Mesenchymal stem cell (in vitro differentiated cells and primary cell): ENCODE measurements at regions not wholly inside any gene's neighbourhood (a gene's known extent, or its start where the extent isn't known, plus 50 kb on each side); places are given as distances from the start of the nearest gene placed in this dataset.

ENCODE experiments used
- DNase-seq: peaks from one replicate; pipeline ENCODE4 v3.0.0-alpha.2; 2013
- H2AFZ ChIP-seq: one replicate; pipeline ENCODE4 v1.6.1; 2013; ENCODE audit warnings: low read depth, mild to moderate bottlenecking, control low read depth, inconsistent platforms, low read length, moderate library complexity
- H2AK5ac ChIP-seq: 2 replicates; pipeline ENCODE4 v1.6.1; 2013; ENCODE audit warnings: low read length, moderate library complexity, mild to moderate bottlenecking, inconsistent platforms; ENCODE audit not compliant: severe bottlenecking
- H2BK120ac ChIP-seq: one replicate; pipeline ENCODE4 v1.6.1; 2013; ENCODE audit warnings: low read depth, mild to moderate bottlenecking, inconsistent platforms, low read length, moderate library complexity
- H2BK12ac ChIP-seq, 2 experiments: one replicate each; pipeline ENCODE4 v1.6.1; 2013; ENCODE audit warnings: inconsistent platforms in 2 of 2, low read length in 2 of 2, mild to moderate bottlenecking in 2 of 2, moderate library complexity in 2 of 2, control low read depth in 1 of 2
- H2BK15ac ChIP-seq: one replicate; pipeline ENCODE4 v1.6.1; 2013; ENCODE audit warnings: mild to moderate bottlenecking, low read depth, inconsistent platforms; ENCODE audit not compliant: poor library complexity, severe bottlenecking
- H2BK5ac ChIP-seq: 2 replicates; pipeline ENCODE4 v1.6.1; 2013; ENCODE audit warnings: low read depth, mild to moderate bottlenecking, low read length, control low read depth, inconsistent platforms; ENCODE audit not compliant: poor library complexity, severe bottlenecking
- H3K14ac ChIP-seq, 2 experiments: one replicate each; pipeline ENCODE4 v1.6.1; 2013; ENCODE audit warnings: inconsistent platforms in 2 of 2, low read length in 2 of 2, control low read depth in 1 of 2, mild to moderate bottlenecking in 1 of 2, moderate library complexity in 1 of 2
- H3K18ac ChIP-seq, 2 experiments: one replicate each; pipeline ENCODE4 v1.6.1; 2013; ENCODE audit warnings: inconsistent platforms in 2 of 2, low read length in 2 of 2, control low read depth in 1 of 2, low read depth in 1 of 2, mild to moderate bottlenecking in 1 of 2
- H3K23ac ChIP-seq, 2 experiments: one replicate each; pipeline ENCODE4 v1.6.1; 2013; ENCODE audit warnings: inconsistent platforms in 2 of 2, low read length in 2 of 2, mild to moderate bottlenecking in 2 of 2, moderate library complexity in 2 of 2, control low read depth in 1 of 2
- H3K27ac ChIP-seq: 2 replicates; pipeline ENCODE4 v1.5.1; 2013; ENCODE audit warnings: mild to moderate bottlenecking, moderate library complexity, low read length, control low read depth, inconsistent platforms; ENCODE audit not compliant: poor library complexity, severe bottlenecking
- H3K27me3 ChIP-seq, 2 experiments: 2 replicates each; pipeline versions ENCODE4 v1.6.1 to v1.7.0; 2013; ENCODE audit warnings: low read length in 2 of 2, mild to moderate bottlenecking in 2 of 2, moderate library complexity in 2 of 2, control low read depth in 1 of 2, inconsistent platforms in 1 of 2; ENCODE audit not compliant: control insufficient read depth in 1 of 2, insufficient read depth in 1 of 2
- H3K36me3 ChIP-seq, 2 experiments: 2 replicates each; pipeline versions ENCODE4 v1.6.1 to v1.7.0; 2013; ENCODE audit warnings: low read length in 2 of 2, control low read depth in 1 of 2, inconsistent platforms in 1 of 2, low read depth in 1 of 2, mild to moderate bottlenecking in 1 of 2; ENCODE audit not compliant: insufficient read depth in 2 of 2, control insufficient read depth in 1 of 2
- H3K4ac ChIP-seq, 2 experiments: one replicate each; pipeline ENCODE4 v1.6.1; 2013; ENCODE audit warnings: inconsistent platforms in 2 of 2, low read length in 2 of 2, mild to moderate bottlenecking in 2 of 2, moderate library complexity in 2 of 2, control low read depth in 1 of 2, low read depth in 1 of 2
- H3K4me1 ChIP-seq: 2 replicates; pipeline ENCODE4 v1.6.1; 2013; ENCODE audit warnings: low read depth, low read length, control low read depth; ENCODE audit not compliant: control insufficient read depth, insufficient read depth
- H3K4me2 ChIP-seq: 2 replicates; pipeline ENCODE4 v1.6.1; 2013; ENCODE audit warnings: low read length, mild to moderate bottlenecking, inconsistent platforms; ENCODE audit not compliant: poor library complexity, severe bottlenecking
- H3K4me3 ChIP-seq, 2 experiments: 2 replicates each; pipeline versions ENCODE4 v1.5.1 to v1.7.0; 2013; ENCODE audit warnings: low read length in 2 of 2, mild to moderate bottlenecking in 2 of 2, control low read depth in 1 of 2, low read depth in 1 of 2; ENCODE audit not compliant: insufficient read depth in 1 of 2
- H3K79me1 ChIP-seq: replicated peaks from 2 replicates; pipeline ENCODE4 v1.6.1; 2013; ENCODE audit warnings: mild to moderate bottlenecking, control low read depth, low read length, inconsistent platforms; ENCODE audit not compliant: poor library complexity, severe bottlenecking
- H3K9ac ChIP-seq: 2 replicates; pipeline ENCODE4 v1.7.0; 2013; ENCODE audit warnings: mild to moderate bottlenecking, low read length, moderate library complexity
- H3K9me3 ChIP-seq: 2 replicates; pipeline ENCODE4 v1.7.0; 2013; ENCODE audit warnings: mild to moderate bottlenecking, low read length; ENCODE audit not compliant: control insufficient read depth
- H4K8ac ChIP-seq: one replicate; pipeline ENCODE4 v1.6.1; 2013; ENCODE audit warnings: inconsistent platforms, mild to moderate bottlenecking, low read length, moderate library complexity
- H4K91ac ChIP-seq: one replicate; pipeline ENCODE4 v1.6.1; 2013; ENCODE audit warnings: mild to moderate bottlenecking, low read length, inconsistent platforms
- WGBS: methylation state at CpG from one replicate; pipeline ENCODE4 v1.1.7; 2013; ENCODE audit warnings: mixed read lengths; 5-methylcytosine and 5-hydroxymethylcytosine counted together

GRCh38 chr14:31969699-31970240, 107.3 kb upstream of the ARHGAP5 start:
- Histone ChIP-seq H2BK120ac (no peak overlapping the region), H2AFZ (no peak overlapping the region), H3K27me3 (peaks cover 0 to 30% of the 10 kb centered on the region in 2 experiments), H2AK5ac (no peak overlapping the region), H3K9me3 (peaks cover 14% of the 10 kb centered on the region), H3K4ac (no peak overlapping the region), H3K4me2 (no peak overlapping the region), H3K18ac (no peak overlapping the region), H4K91ac (no peak overlapping the region), H3K9ac (no peak overlapping the region), H4K8ac (no peak overlapping the region), H3K4me3 (no peak overlapping the region), H2BK15ac (no peak overlapping the region), H3K27ac (no peak overlapping the region), H3K79me1 (no peaks in the 10 kb centered on the region), H3K4me1 (peaks cover 25% of the 10 kb centered on the region), H3K14ac (no peak overlapping the region), H2BK5ac (no peak overlapping the region), H3K23ac (no peak overlapping the region), H2BK12ac (no peak overlapping the region), H3K36me3 (no peaks in the 10 kb centered on the region)
- peak; percentile 54 for DNase-seq
- 63% methylated on average over 1 of the region's 2 CpGs for WGBS

DNA sequence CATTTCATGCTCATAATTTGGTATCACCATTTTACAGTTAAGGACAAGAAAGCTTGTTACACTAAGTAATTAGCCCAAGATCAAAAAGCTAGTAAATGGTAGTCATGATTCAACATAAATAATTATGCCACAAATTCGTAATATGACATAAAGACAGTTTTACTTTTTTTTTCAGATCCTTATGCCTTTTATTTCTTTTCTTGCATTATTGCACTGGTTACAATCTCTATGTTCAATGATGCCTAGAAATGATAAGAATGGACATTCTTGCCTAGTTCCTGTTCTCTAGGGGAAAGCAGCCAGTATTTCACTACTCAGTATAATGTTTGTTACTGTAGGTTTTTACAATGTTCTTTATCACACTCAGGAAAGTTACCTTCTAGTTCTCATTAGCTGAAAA, 106.4 kb upstream of the ARHGAP5 start:
- no peak overlapping the region for H2AFZ ChIP-seq
- no peak overlapping the region for H3K4me3 ChIP-seq
- no peak overlapping the region for H3K4ac ChIP-seq
- no peaks in the 10 kb centered on the region for H3K36me3 ChIP-seq
- no peak overlapping the region for H3K27ac ChIP-seq
- H3K14ac ChIP-seq, result no peak overlapping the region
- 100% methylated on average over 1 of the region's 1 CpG for WGBS
- no peak overlapping the region for H3K18ac ChIP-seq
- no peak overlapping the region for H2BK15ac ChIP-seq
- no peak overlapping the region for H2BK5ac ChIP-seq
- DNase-seq, result no peak
- peaks cover 19% of the 10 kb centered on the region for H3K4me1 ChIP-seq
- H4K8ac ChIP-seq, result no peak overlapping the region
- no peak overlapping the region for H3K4me2 ChIP-seq
- H2AK5ac ChIP-seq, result no peak overlapping the region
- H3K9me3 ChIP-seq, result peaks cover 14% of the 10 kb centered on the region
- peaks cover 0 to 34% of the 10 kb centered on the region in 2 experiments for H3K27me3 ChIP-seq
- no peak overlapping the region for H2BK12ac ChIP-seq
- no peak overlapping the region for H2BK120ac ChIP-seq
- no peak overlapping the region for H3K23ac ChIP-seq
- H4K91ac ChIP-seq, result no peak overlapping the region
- no peaks in the 10 kb centered on the region for H3K79me1 ChIP-seq
- no peak overlapping the region for H3K9ac ChIP-seq

- H3K27me3 ChIP-seq, result peaks cover 0 to 42% of the 10 kb centered on the region in 2 experiments
- H3K4me1 ChIP-seq, result peaks cover 14% of the 10 kb centered on the region
- peaks cover 14% of the 10 kb centered on the region for H3K9me3 ChIP-seq
- H3K4me2 ChIP-seq, result no peak overlapping the region
- H2BK15ac ChIP-seq, result no peak overlapping the region
- DNase-seq, result no peak
- H3K4ac ChIP-seq, result no peak overlapping the region
- H3K18ac ChIP-seq, result no peak overlapping the region
- no peaks in the 10 kb centered on the region for H3K36me3 ChIP-seq
- 91% methylated on average over 3 of the region's 4 CpGs for WGBS
- no peak overlapping the region for H3K23ac ChIP-seq
- no peak overlapping the region for H3K27ac ChIP-seq
- no peak overlapping the region for H2BK5ac ChIP-seq
- no peak overlapping the region for H4K91ac ChIP-seq
- H3K9ac ChIP-seq, result no peak overlapping the region
- H2AFZ ChIP-seq, result no peak overlapping the region
- no peak overlapping the region for H2BK120ac ChIP-seq
- no peak overlapping the region for H3K4me3 ChIP-seq
- H3K14ac ChIP-seq, result no peak overlapping the region
- no peak overlapping the region for H2BK12ac ChIP-seq
- no peak overlapping the region for H2AK5ac ChIP-seq
- H4K8ac ChIP-seq, result no peak overlapping the region
- H3K79me1 ChIP-seq, result no peaks in the 10 kb centered on the region
These were observed 105.5 kb upstream of the ARHGAP5 start for GRCh38 chr14:31971612-31972011.

DNA sequence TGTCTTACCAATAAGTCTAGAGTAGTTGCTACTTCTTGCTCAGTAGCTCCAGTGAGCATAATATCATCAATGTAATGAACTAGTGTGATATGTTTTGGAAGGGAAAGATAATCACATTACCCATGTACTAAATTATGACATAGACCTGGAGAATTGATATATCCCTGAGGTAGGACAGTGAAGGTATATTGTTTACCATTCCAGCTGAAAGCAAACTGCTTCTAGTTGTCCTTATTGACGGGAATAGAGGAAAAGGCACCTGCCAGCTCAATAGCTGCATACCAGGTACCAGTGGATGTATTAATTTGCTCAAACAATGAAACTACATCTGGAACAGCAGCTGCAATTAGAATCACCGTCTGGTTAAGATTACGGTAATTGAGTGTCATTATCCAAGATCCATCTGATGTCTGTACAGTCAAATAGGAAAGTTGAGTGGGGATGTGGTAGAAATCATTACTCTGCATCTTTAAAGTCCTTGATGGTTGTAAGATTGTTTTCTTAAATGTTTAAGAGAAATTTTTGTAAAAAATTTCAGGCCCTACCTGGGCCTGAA, 100.0 kb upstream of the ARHGAP5 start:
- Histone ChIP-seq H3K4ac (no peak overlapping the region), H3K23ac (no peak overlapping the region), H2AFZ (no peak overlapping the region), H3K4me1 (no peaks in the 10 kb centered on the region), H4K8ac (no peak overlapping the region), H3K9me3 (peaks cover under 1% of the 10 kb centered on the region), H3K79me1 (no peaks in the 10 kb centered on the region), H2BK5ac (no peak overlapping the region), H2BK120ac (no peak overlapping the region), H3K4me3 (no peak overlapping the region), H3K27me3 (peaks cover 0 to 34% of the 10 kb centered on the region in 2 experiments), H3K36me3 (no peaks in the 10 kb centered on the region), H3K14ac (no peak overlapping the region), H3K27ac (no peak overlapping the region), H3K18ac (no peak overlapping the region), H3K9ac (no peak overlapping the region), H2BK12ac (no peak overlapping the region), H3K4me2 (no peak overlapping the region), H2BK15ac (no peak overlapping the region), H2AK5ac (no peak overlapping the region), H4K91ac (no peak overlapping the region)
- no peak for DNase-seq
- over 99% methylated on average over 3 of the region's 3 CpGs for WGBS
